HCT116 (cell line): ENCODE measurements at regions not wholly inside any gene's neighbourhood (a gene's known extent, or its start where the extent isn't known, plus 50 kb on each side); places are given as distances from the start of the nearest gene placed in this dataset.

Source experiments
- ATAC-seq: fragments of 200-7000 bp; cut with Tn5 transposase; 2 replicates; pipeline ENCODE4 v1.9.1; 2020; ENCODE audit warnings: mild to moderate bottlenecking, moderate library complexity
- BruUV-seq: library from RNA; stranded (reverse); fragments of 400-500 nt; replicated peaks from 2 replicates; lab custom pipeline; 2021; lab: Mats Ljungman, UMichigan
- CTCF ChIA-PET: fragments of 300-600 bp; sonication (Branson Sonifier 250); formaldehyde crosslinking; loops from one replicate; lab custom pipeline; 2021; ENCODE audit warnings: antibody characterized with exemption; lab: Charles Lee
- POLR2A ChIA-PET: fragments of 300-600, 350-600 bp; sonication (Branson Sonifier 250); formaldehyde crosslinking; loops from one replicate; lab custom pipeline; 2021; ENCODE audit warnings: antibody characterized with exemption; lab: Charles Lee
- RAD21 ChIA-PET, 2 experiments: fragments of 300-600 bp; sonication (Branson Sonifier 250); formaldehyde crosslinking; loops; one replicate each; lab custom pipeline; 2023; ENCODE audit warnings: low total read pairs in 2 of 2; ENCODE audit not compliant: uncharacterized antibody in 2 of 2, unreplicated experiment in 2 of 2, low non-redundant PET in 1 of 2; lab: Charles Lee
- DNase-seq: peaks from one replicate; pipeline ENCODE4 v3.0.0-alpha.2; 2010; ENCODE audit warnings: low read depth, low spot score
- H2AFZ ChIP-seq: fragments of 200-600 bp; shearing (Covaris generic), sonication (generic); 2 replicates; pipeline ENCODE4 v1.6.1; 2017; ENCODE audit warnings: low read depth, mixed run types, mixed read lengths, antibody characterized with exemption, low read length; ENCODE audit not compliant: poor library complexity, severe bottlenecking
- H3K27ac ChIP-seq: 2 replicates; pipeline ENCODE4 v1.5.1; 2012; ENCODE audit warnings: low read depth, low read length
- H3K27me3 ChIP-seq: fragments of 200-600 bp; sonication (generic); 2 replicates; pipeline ENCODE4 v1.6.1; 2016; ENCODE audit warnings: mixed run types, low read length, mixed read lengths; ENCODE audit not compliant: insufficient read depth
- H3K36me3 ChIP-seq, 2 experiments: fragments of 200-500 bp in 1 of 2; fragments of 200-600 bp in 1 of 2; sonication (Bioruptor generic) in 1 of 2; sonication (generic) in 1 of 2; 2 replicates each; pipeline versions ENCODE4 v1.5.1 to v1.6.1; 2014 to 2016; ENCODE audit warnings: low read length in 2 of 2, inconsistent platforms in 1 of 2, mixed read lengths in 1 of 2, mixed run types in 1 of 2; ENCODE audit not compliant: insufficient read depth in 2 of 2, control insufficient read depth in 1 of 2
- H3K4me1 ChIP-seq, 2 experiments: fragments of 200-600 bp in 1 of 2; sonication (generic) in 1 of 2; 2 replicates each; pipeline versions ENCODE4 v1.5.1 to v1.6.1; 2012 to 2017; ENCODE audit warnings: low read length in 2 of 2, inconsistent platforms in 1 of 2, mild to moderate bottlenecking in 1 of 2, mixed read lengths in 1 of 2, mixed run types in 1 of 2, moderate library complexity in 1 of 2; ENCODE audit not compliant: insufficient read depth in 2 of 2, control insufficient read depth in 1 of 2
- H3K4me2 ChIP-seq: fragments of 200-600 bp; sonication (generic); 2 replicates; pipeline ENCODE4 v1.6.1; 2017; ENCODE audit warnings: mixed run types, low read length, mixed read lengths
- H3K4me3 ChIP-seq, 2 experiments: fragments of 200-600 bp in 1 of 2; sonication (generic) in 1 of 2; replicated peaks in 1 of 2; 2 replicates each; pipeline ENCODE4 v1.5.1; 2011 to 2016; ENCODE audit warnings: low read length in 2 of 2, control low read depth in 1 of 2, low read depth in 1 of 2, mild to moderate bottlenecking in 1 of 2, mixed read lengths in 1 of 2, mixed run types in 1 of 2
- H3K79me2 ChIP-seq: fragments of 200-600 bp; sonication (generic); 2 replicates; pipeline ENCODE4 v1.6.1; 2017; ENCODE audit warnings: mild to moderate bottlenecking, mixed run types, low read length, moderate library complexity, mixed read lengths; ENCODE audit not compliant: insufficient read depth
- H3K9ac ChIP-seq: fragments of 200-600 bp; sonication (generic); 2 replicates; pipeline ENCODE4 v1.6.1; 2016; ENCODE audit warnings: low read length, mixed read lengths
- H3K9me2 ChIP-seq: fragments of 200-600 bp; sonication (generic), shearing (Covaris generic); 2 replicates; pipeline ENCODE4 v1.6.1; 2017; ENCODE audit warnings: mixed run types, mild to moderate bottlenecking, moderate library complexity; ENCODE audit not compliant: insufficient read depth
- H3K9me3 ChIP-seq, 2 experiments: fragments of 200-500 bp in 1 of 2; fragments of 200-600 bp in 1 of 2; sonication (Bioruptor generic) in 1 of 2; sonication (generic) in 1 of 2; 2 replicates each; pipeline ENCODE4 v1.6.1; 2014 to 2017; ENCODE audit warnings: low read length in 2 of 2, mixed read lengths in 2 of 2, inconsistent platforms in 1 of 2, low read depth in 1 of 2, mild to moderate bottlenecking in 1 of 2, mixed run types in 1 of 2, moderate library complexity in 1 of 2; ENCODE audit not compliant: control insufficient read depth in 1 of 2, insufficient read depth in 1 of 2
- H4K20me1 ChIP-seq: fragments of 200-600 bp; sonication (generic), shearing (Covaris generic); 2 replicates; pipeline ENCODE4 v1.6.1; 2017; ENCODE audit warnings: mixed run types, mild to moderate bottlenecking, moderate library complexity; ENCODE audit not compliant: insufficient read depth
- CBX3 ChIP-seq: IDR thresholded peaks from 2 replicates; pipeline ENCODE4 v1.6.1; 2012; ENCODE audit warnings: low read depth
- EZH2phosphoT487 ChIP-seq: fragments of 200-600 bp; IDR thresholded peaks from 2 replicates; pipeline ENCODE4 v1.6.1; 2018; ENCODE audit warnings: antibody characterized with exemption, borderline replicate concordance
- JUND ChIP-seq: IDR thresholded peaks from 2 replicates; pipeline ENCODE4 v1.6.1; 2012
- POLR2A ChIP-seq: IDR thresholded peaks from 2 replicates; pipeline ENCODE4 v1.7.0; 2011; ENCODE audit warnings: borderline replicate concordance; ENCODE audit not compliant: insufficient read depth, insufficient read length; ENCODE audit errors: extremely low read depth
- POLR2AphosphoS5 ChIP-seq: IDR thresholded peaks from 2 replicates; pipeline ENCODE4 v1.6.1; 2011; ENCODE audit warnings: mild to moderate bottlenecking, low read depth, low read length, moderate library complexity
- RAD21 ChIP-seq: IDR thresholded peaks from 2 replicates; pipeline ENCODE4 v1.6.1; 2012; ENCODE audit warnings: low read depth, mild to moderate bottlenecking
- SIN3A ChIP-seq: IDR thresholded peaks from 2 replicates; pipeline ENCODE4 v1.6.1; 2012; ENCODE audit warnings: low read depth
- SRF ChIP-seq: IDR thresholded peaks from 2 replicates; pipeline ENCODE4 v1.6.1; 2012; ENCODE audit warnings: low read depth
- TCF7L2 ChIP-seq: IDR thresholded peaks from 2 replicates; pipeline ENCODE4 v1.7.0; 2011; ENCODE audit warnings: borderline replicate concordance, inconsistent platforms; ENCODE audit not compliant: insufficient read depth, insufficient read length; ENCODE audit errors: extremely low read depth
- YY1 ChIP-seq: IDR thresholded peaks from 2 replicates; pipeline ENCODE4 v1.6.1; 2011; ENCODE audit warnings: low read length, low read depth, moderate library complexity, mild to moderate bottlenecking; ENCODE audit not compliant: insufficient replicate concordance; ENCODE audit errors: extremely low read depth
- ZFX ChIP-seq: fragments of 450-650 bp; IDR thresholded peaks from 2 replicates; pipeline ENCODE4 v1.6.1; 2017
- ZNF274 ChIP-seq: fragments of 200-500 bp; sonication (Bioruptor generic); IDR thresholded peaks from 2 replicates; pipeline ENCODE4 v1.6.1; 2014; ENCODE audit warnings: mild to moderate bottlenecking, low read depth, low read length, inconsistent platforms
- intact Hi-C: fragments of 100-400 bp; cut with micrococcal nuclease; formaldehyde crosslinking; loops from 2 replicates; pipeline ENCODE4 v1.10.0; 2022
- TF ChIP-seq, protein P1 (sequence below): IDR thresholded peaks from 2 replicates; pipeline ENCODE4 v1.6.1; 2011; ENCODE audit warnings: mild to moderate bottlenecking, low read length, moderate library complexity; ENCODE audit not compliant: insufficient replicate concordance; ENCODE audit errors: extremely low read depth
- TF ChIP-seq, protein P2 (sequence below), 3 experiments: fragments of 200-600 bp in 1 of 3; sonication (generic) in 1 of 3; IDR thresholded peaks in 2 of 3; conservative IDR thresholded peaks in 1 of 3; 2 replicates each; pipeline ENCODE4 v1.5.1; 2012 to 2017; ENCODE audit warnings: low read depth in 2 of 3, low read length in 2 of 3, antibody characterized with exemption in 1 of 3, borderline replicate concordance in 1 of 3, control low read depth in 1 of 3, mild to moderate bottlenecking in 1 of 3, mixed read lengths in 1 of 3, mixed run types in 1 of 3, moderate library complexity in 1 of 3; ENCODE audit not compliant: insufficient read depth in 1 of 3
- TF ChIP-seq, protein P3 (sequence below): IDR thresholded peaks from 2 replicates; pipeline ENCODE4 v1.6.1; 2012

DNA sequence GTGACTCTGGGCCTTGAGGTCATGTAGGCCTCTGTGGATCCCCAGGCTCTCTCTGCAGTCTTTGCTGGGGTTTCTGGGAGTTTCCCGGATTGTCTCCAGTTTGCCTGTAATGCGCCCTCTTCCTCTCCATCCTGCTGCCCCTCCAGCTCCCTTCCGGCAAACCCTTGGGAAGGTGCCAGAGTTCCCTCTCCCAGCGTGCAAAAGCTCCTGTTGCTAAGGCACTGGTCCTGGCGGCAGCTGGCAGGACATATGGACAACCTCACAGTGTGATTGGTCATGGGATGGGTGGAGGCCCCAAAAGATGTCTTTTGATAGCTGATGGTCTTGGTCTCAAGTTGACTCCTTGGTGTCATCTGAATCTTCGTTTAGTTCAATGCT is 320.1 kb downstream of the CYP26B1 start (continued):
- no peak for TF ChIP-seq YY1
- TF ChIP-seq, all 23 proteins: peak for 0

DNA sequence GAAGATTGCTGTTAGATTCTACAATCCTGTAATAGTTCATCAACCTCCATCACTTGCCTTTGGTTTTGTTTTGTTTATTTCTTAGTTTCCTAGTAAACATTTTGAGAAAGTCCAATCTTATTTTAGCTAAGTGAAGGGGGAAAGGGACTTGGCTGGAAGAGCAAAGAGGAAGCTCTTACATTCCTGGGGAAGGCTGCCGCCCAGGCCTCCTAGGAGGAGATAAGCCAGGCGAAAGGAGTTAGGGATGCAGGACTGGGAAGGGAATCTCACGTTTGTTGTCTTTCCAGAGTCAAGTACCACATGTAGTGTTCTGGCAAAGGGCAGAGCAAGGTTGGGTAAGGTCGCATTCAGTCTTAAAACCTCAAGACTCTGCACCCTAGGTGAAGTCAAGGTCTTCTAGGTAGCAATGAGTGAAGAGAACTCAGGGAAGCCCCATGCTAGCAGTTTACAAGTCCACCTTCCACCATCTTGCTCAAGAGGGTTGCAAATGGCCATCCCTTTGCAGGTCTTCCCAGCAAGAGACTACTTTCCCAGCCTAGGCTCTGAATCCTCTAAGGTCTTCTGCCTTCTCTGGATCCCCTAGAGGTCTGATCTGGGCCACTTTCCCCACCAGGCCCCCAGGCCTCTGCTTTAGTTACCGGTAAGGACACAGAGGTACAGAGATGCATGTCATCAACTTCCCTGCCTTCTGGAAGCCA is 320.7 kb downstream of the CYP26B1 start:
- CTCF ChIA-PET = interaction anchor here (0.6 kb wide), 1 partner anchor 10 kb away, joined by 3 read pairs; no protein-coding TSS in a partner anchor
- no peaks in the 10 kb centered on the region for H3K79me2 ChIP-seq
- H3K27me3 ChIP-seq = no peaks in the 10 kb centered on the region
- POLR2A ChIA-PET = no interaction called here
- intact Hi-C loops = no loop called here
- H3K9me3 ChIP-seq = no peaks in the 10 kb centered on the region
- no peak for ATAC-seq
- TF ChIP-seq RAD21 = no peak
- no peak for TF ChIP-seq TCF7L2
- no peak for TF ChIP-seq ZNF274
- TF ChIP-seq ZFX = no peak
- no peak for TF ChIP-seq YY1
- no peak for TF ChIP-seq JUND
- TF ChIP-seq POLR2A = no peak
- TF ChIP-seq, protein P1, sequence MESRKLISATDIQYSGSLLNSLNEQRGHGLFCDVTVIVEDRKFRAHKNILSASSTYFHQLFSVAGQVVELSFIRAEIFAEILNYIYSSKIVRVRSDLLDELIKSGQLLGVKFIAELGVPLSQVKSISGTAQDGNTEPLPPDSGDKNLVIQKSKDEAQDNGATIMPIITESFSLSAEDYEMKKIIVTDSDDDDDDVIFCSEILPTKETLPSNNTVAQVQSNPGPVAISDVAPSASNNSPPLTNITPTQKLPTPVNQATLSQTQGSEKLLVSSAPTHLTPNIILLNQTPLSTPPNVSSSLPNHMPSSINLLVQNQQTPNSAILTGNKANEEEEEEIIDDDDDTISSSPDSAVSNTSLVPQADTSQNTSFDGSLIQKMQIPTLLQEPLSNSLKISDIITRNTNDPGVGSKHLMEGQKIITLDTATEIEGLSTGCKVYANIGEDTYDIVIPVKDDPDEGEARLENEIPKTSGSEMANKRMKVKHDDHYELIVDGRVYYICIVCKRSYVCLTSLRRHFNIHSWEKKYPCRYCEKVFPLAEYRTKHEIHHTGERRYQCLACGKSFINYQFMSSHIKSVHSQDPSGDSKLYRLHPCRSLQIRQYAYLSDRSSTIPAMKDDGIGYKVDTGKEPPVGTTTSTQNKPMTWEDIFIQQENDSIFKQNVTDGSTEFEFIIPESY = no peak
- TF ChIP-seq SIN3A = no peak
- TF ChIP-seq POLR2AphosphoS5 = no peak
- TF ChIP-seq, protein P2, sequence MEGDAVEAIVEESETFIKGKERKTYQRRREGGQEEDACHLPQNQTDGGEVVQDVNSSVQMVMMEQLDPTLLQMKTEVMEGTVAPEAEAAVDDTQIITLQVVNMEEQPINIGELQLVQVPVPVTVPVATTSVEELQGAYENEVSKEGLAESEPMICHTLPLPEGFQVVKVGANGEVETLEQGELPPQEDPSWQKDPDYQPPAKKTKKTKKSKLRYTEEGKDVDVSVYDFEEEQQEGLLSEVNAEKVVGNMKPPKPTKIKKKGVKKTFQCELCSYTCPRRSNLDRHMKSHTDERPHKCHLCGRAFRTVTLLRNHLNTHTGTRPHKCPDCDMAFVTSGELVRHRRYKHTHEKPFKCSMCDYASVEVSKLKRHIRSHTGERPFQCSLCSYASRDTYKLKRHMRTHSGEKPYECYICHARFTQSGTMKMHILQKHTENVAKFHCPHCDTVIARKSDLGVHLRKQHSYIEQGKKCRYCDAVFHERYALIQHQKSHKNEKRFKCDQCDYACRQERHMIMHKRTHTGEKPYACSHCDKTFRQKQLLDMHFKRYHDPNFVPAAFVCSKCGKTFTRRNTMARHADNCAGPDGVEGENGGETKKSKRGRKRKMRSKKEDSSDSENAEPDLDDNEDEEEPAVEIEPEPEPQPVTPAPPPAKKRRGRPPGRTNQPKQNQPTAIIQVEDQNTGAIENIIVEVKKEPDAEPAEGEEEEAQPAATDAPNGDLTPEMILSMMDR (IDR thresholded peaks at IDR 0.05 in 2 of 3, conservative IDR thresholded peaks at IDR 0.05 in 1 of 3; ENCODE audit: borderline replicate concordance in 1 of 3, insufficient read depth in 1 of 3, low read depth in 2 of 3, low read length in 2 of 3) = no peak
- no peak for TF ChIP-seq SRF
- no peak for TF ChIP-seq EZH2phosphoT487
- no peak for TF ChIP-seq CBX3
- TF ChIP-seq, protein P3, sequence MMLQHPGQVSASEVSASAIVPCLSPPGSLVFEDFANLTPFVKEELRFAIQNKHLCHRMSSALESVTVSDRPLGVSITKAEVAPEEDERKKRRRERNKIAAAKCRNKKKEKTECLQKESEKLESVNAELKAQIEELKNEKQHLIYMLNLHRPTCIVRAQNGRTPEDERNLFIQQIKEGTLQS = no peak
- RAD21 ChIA-PET = no interaction called here
- no peaks in the 10 kb centered on the region for H3K36me3 ChIP-seq
- no TSS peak for BruUV-seq
- DNase-seq = no peak
- no peak overlapping the region for H3K4me3 ChIP-seq
- no peak overlapping the region for H3K9ac ChIP-seq
- no peak overlapping the region for H3K4me2 ChIP-seq
- no peak overlapping the region for H2AFZ ChIP-seq
- H3K4me1 ChIP-seq = peaks cover 0 to 20% of the 10 kb centered on the region in 2 experiments; a peak in 2 of 4 replicates
- H3K27ac ChIP-seq = no peak overlapping the region
- H4K20me1 ChIP-seq = no peaks in the 10 kb centered on the region
- H3K9me2 ChIP-seq = no peaks in the 10 kb centered on the region
